GM10266 (cell line): ENCODE measurements at regions not wholly inside any gene's neighbourhood (a gene's known extent, or its start where the extent isn't known, plus 50 kb on each side); places are given as distances from the start of the nearest gene placed in this dataset.

Experiments
- DNase-seq: peaks from one replicate; pipeline ENCODE4 v3.0.0; 2012; ENCODE audit errors: extremely low spot score
- CTCF ChIP-seq: IDR thresholded peaks from 2 replicates; pipeline ENCODE4 v1.5.1; 2012; ENCODE audit warnings: mild to moderate bottlenecking, low read depth; ENCODE audit not compliant: control insufficient read depth, insufficient read depth; ENCODE audit errors: missing control alignments

GRCh38 chr9:82531795-82532194 lies 531.1 kb downstream of the RASEF start:
- no peak for TF ChIP-seq CTCF
- no peak for DNase-seq

DNA sequence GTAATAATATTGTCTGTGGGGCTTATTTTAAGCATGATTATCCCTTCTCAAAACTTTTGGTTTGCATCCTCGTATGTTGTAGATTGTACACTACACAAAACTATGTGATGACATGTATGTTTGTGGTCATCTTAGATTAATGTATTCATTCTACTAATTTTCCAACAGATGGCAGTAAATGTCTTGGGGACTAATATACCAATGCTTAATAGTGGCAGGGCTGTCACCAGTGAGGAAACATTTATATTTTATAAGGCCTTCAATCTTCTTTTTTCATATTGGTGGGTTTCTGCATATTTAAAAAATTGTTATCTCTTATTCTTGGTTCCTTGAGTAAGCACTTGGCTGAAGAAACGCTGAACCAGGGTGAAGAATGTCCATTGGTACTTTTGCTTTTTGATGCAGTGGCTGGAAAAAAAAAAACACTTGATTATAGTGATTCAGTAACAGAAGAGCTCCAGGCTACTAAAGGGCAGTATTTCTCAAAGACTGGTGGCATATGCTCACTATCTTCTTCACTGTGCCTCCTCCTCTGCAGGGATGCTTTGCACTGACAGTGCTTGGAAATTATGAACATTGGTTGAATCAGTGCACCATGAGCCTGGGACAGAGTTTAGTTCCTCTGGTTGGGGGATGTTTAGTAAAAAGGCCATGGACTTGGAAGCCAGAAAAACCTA lies 530.3 kb downstream of the RASEF start:
- no peak for DNase-seq
- no peak for TF ChIP-seq CTCF

DNA sequence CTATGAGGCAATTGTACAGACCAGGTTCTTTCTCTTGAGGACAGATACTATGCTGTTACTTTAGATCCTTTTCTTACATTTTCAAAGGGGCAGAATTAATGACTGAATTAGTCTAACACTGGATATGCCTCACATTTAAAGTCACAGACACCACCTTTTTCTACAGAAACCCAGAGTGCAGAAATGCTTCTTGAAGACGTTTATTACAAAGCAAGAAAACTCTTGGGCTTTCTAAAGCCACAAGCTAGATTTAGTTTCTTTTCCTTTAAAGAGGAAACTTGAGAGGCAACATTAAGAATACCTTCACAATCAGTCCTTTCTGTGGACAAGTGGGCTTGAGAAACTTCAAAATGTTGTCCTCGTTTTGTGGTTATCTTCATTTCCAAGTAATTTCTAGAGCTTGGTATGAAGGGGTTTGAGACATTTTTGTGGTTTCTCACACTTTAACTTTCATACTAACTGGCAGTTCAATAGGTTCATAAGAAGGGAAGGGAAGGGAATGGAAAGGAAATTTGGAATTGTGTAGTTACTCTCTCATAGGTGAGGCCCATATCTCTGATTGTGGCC lies 527.4 kb downstream of the RASEF start:
- DNase-seq = no peak
- no peak for TF ChIP-seq CTCF

GRCh38 chr9:82538634-82539033 lies 524.3 kb downstream of the RASEF start:
- no peak for DNase-seq
- TF ChIP-seq CTCF = no peak

DNA sequence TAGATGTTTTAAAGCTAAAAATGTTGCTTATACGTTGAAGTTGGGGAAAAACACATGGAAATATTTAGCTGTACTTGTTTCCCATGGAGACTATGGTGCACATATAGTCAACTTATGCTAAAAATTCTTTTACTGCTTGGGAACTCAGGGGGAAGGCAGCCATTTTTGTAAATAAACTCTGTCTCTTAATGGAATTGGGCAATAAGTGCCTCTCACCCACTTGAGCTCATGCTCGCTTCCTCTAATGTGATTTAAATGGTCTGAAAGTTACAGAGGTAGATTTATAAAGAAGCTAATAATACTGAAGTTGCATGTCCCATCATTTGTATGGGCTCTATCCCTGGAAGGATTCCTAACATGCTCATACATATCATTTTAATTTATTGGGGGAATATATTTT lies 523.8 kb downstream of the RASEF start:
- DNase-seq = no peak
- TF ChIP-seq CTCF = no peak

DNA sequence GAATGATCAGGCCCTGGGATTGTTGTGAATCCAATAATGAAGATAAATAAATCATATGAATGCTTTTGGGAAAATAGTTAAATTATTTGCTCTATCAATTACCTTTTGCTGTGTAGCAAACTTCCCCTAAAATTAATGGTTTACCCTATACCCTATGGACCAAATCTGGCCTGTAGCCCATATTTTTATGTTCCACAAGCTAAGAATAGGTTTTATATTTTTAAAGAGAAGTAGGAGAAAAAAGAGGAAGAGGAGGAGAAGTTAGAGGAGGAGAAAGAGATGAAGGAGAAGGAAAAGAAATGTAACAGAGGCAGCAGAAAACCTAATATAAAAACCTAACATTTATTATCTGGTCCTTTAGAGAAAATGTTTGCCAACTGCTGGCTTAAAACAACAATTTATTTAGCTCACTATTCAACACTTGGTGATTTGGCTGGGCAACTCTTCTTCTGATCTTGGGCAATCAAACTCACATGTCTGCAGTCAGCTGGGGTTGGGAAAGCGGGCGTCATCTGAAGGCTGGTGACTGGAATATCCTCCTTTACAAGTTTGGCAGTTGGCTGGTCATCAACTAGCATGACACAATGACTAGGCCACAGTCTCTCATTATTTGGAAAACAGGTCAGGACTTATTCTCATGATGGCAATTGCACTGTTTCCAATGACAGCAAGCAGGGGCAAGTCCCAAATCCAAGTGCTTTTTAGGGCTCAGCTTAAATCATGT lies 522.9 kb downstream of the RASEF start:
- DNase-seq = no peak
- no peak for TF ChIP-seq CTCF

DNA sequence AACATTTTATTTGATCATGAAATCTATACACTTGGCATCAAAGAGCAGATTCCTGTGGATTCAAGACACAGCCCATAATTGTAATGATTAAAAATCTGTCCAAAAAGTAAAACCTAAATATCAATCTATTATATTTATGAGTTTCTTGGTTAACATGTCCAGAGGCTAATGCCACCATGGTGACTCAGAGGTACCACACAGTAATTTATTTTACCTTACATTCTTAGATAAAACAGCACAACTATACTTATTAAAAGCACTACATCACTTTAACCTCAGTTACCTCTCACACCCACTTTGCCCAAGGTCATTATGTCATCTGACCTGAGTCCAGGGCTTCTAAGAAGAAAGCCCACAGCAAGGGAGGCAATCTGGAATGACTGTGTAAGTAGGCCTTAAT lies 519.2 kb downstream of the RASEF start:
- no peak for TF ChIP-seq CTCF
- DNase-seq = no peak
